Keratinocyte (primary cell): ENCODE measurements at regions not wholly inside any gene's neighbourhood (a gene's known extent, or its start where the extent isn't known, plus 50 kb on each side); places are given as distances from the start of the nearest gene placed in this dataset.

Experiments used
- DNase-seq: peaks from one replicate; pipeline ENCODE4 v3.0.0-alpha.2; 2011; ENCODE audit warnings: low read depth, missing footprints, low spot score
- FAIRE-seq: peaks from 2 replicates; lab custom pipeline; 2011; peaks lifted over from hg19 to GRCh38; lab: Jason Lieb, UNC
- H2AFZ ChIP-seq: 2 replicates; pipeline ENCODE4 v1.6.0; 2012; ENCODE audit warnings: low read length, control low read depth, inconsistent platforms; ENCODE audit not compliant: control insufficient read depth
- H3K27ac ChIP-seq: 2 replicates; pipeline ENCODE4 v1.5.1; 2011; ENCODE audit warnings: low read length; ENCODE audit not compliant: control insufficient read depth, insufficient read depth
- H3K27me3 ChIP-seq: 3 replicates; pipeline ENCODE4 v1.6.0; 2011; ENCODE audit warnings: low read length; ENCODE audit not compliant: control insufficient read depth, insufficient read depth; ENCODE audit errors: extremely low read depth
- H3K36me3 ChIP-seq, 2 experiments: 2 replicates in 1 of 2; 3 replicates in 1 of 2; pipeline ENCODE4 v1.5.1; 2011; ENCODE audit warnings: low read length in 2 of 2, mild to moderate bottlenecking in 1 of 2; ENCODE audit not compliant: control insufficient read depth in 2 of 2, insufficient read depth in 2 of 2; ENCODE audit errors: extremely low read depth in 1 of 2
- H3K4me1 ChIP-seq: 3 replicates; pipeline ENCODE4 v1.5.1; 2011; ENCODE audit warnings: low read length; ENCODE audit not compliant: control insufficient read depth, insufficient read depth; ENCODE audit errors: extremely low read depth
- H3K4me2 ChIP-seq: 3 replicates; pipeline ENCODE4 v1.6.0; 2011; ENCODE audit warnings: low read depth, low read length; ENCODE audit not compliant: control insufficient read depth, insufficient read depth; ENCODE audit errors: extremely low read depth
- H3K4me3 ChIP-seq, 3 experiments: fragments of 200-600 bp in 1 of 3; sonication (generic) in 1 of 3; 2 replicates in 2 of 3; 3 replicates in 1 of 3; pipeline ENCODE4 v1.5.1; 2011 to 2016; ENCODE audit warnings: low read length in 3 of 3, mild to moderate bottlenecking in 3 of 3, control low read depth in 2 of 3, inconsistent platforms in 1 of 3, low read depth in 1 of 3, mixed read lengths in 1 of 3, mixed run types in 1 of 3, moderate library complexity in 1 of 3; ENCODE audit not compliant: control insufficient read depth in 2 of 3, insufficient read depth in 2 of 3; ENCODE audit errors: extremely low read depth in 1 of 3
- H3K79me2 ChIP-seq: 2 replicates; pipeline ENCODE4 v1.6.0; 2012; ENCODE audit warnings: low read length; ENCODE audit not compliant: control insufficient read depth, insufficient read depth
- H3K9ac ChIP-seq: 3 replicates; pipeline ENCODE4 v1.6.0; 2011; ENCODE audit warnings: low read length; ENCODE audit not compliant: control insufficient read depth, insufficient read depth; ENCODE audit errors: extremely low read depth
- H3K9me1 ChIP-seq: 3 replicates; pipeline ENCODE4 v1.6.0; 2011; ENCODE audit warnings: low read length; ENCODE audit not compliant: control insufficient read depth, insufficient read depth; ENCODE audit errors: extremely low read depth
- H3K9me3 ChIP-seq: 2 replicates; pipeline ENCODE4 v1.5.1; 2012; ENCODE audit warnings: low read depth, low read length; ENCODE audit not compliant: control insufficient read depth
- H4K20me1 ChIP-seq: 3 replicates; pipeline ENCODE4 v1.6.0; 2011; ENCODE audit warnings: low read length; ENCODE audit not compliant: control insufficient read depth, insufficient read depth; ENCODE audit errors: extremely low read depth
- EZH2 ChIP-seq: IDR thresholded peaks from one replicate; pipeline ENCODE4 v1.6.1; 2012; ENCODE audit warnings: inconsistent platforms, mild to moderate bottlenecking, low read length, moderate library complexity
- dilution Hi-C: fragments of 300-500 bp; cut with MboI; formaldehyde crosslinking; loops from one replicate; pipeline ENCODE4 v1.7.0; 2020; ENCODE audit warnings: low sequenced_read_pairs; ENCODE audit not compliant: extremely low pct_ligation_motif_present
- TF ChIP-seq, protein P1 (sequence below), 3 experiments: IDR thresholded peaks in 1 of 3; conservative IDR thresholded peaks in 1 of 3; optimal IDR thresholded peaks in 1 of 3; 2 replicates in 2 of 3; 3 replicates in 1 of 3; pipeline versions ENCODE3 to v1.5.1; 2011; ENCODE audit warnings: low read length in 3 of 3, mild to moderate bottlenecking in 3 of 3, moderate library complexity in 2 of 3, control low read depth in 1 of 3, inconsistent platforms in 1 of 3; ENCODE audit not compliant: insufficient read depth in 2 of 3; ENCODE audit errors: extremely low read depth in 1 of 3

DNA sequence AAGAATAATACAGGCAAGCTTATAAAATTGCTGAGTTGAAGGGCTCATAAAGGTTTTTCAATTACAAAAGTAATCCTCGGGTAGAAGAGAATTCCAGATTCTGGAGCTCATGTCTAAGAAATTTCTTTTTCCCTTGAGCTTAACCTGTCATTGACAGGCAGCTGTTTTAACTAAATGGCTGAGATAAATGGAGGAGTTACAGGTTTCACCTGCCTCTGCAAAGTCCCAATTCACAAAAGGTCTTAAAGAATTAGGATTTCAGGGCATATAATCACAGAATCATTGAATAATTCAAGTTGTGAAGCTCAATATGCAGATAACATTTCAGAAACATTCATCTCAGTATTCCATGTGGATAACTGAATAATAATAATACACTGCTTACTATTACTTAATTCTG, 660.1 kb upstream of the NRSN1 start:
- Histone ChIP-seq H2AFZ (no peak overlapping the region), H3K9me1 (no peaks in the 10 kb centered on the region), H3K36me3 (no peaks in the 10 kb centered on the region), H3K27ac (no peak overlapping the region), H3K4me2 (no peak overlapping the region), H3K9ac (no peak overlapping the region), H3K4me3 (no peak overlapping the region), H3K27me3 (no peaks in the 10 kb centered on the region), H3K9me3 (no peaks in the 10 kb centered on the region), H4K20me1 (no peaks in the 10 kb centered on the region), H3K79me2 (no peaks in the 10 kb centered on the region), H3K4me1 (no peaks in the 10 kb centered on the region)
- DNase-seq (no peak), FAIRE-seq (no peak)
- TF ChIP-seq EZH2: no peak
- TF ChIP-seq, protein P1, sequence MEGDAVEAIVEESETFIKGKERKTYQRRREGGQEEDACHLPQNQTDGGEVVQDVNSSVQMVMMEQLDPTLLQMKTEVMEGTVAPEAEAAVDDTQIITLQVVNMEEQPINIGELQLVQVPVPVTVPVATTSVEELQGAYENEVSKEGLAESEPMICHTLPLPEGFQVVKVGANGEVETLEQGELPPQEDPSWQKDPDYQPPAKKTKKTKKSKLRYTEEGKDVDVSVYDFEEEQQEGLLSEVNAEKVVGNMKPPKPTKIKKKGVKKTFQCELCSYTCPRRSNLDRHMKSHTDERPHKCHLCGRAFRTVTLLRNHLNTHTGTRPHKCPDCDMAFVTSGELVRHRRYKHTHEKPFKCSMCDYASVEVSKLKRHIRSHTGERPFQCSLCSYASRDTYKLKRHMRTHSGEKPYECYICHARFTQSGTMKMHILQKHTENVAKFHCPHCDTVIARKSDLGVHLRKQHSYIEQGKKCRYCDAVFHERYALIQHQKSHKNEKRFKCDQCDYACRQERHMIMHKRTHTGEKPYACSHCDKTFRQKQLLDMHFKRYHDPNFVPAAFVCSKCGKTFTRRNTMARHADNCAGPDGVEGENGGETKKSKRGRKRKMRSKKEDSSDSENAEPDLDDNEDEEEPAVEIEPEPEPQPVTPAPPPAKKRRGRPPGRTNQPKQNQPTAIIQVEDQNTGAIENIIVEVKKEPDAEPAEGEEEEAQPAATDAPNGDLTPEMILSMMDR (optimal IDR thresholded peaks at IDR 0.05 in 1 of 3, IDR thresholded peaks at IDR 0.05 in 1 of 3, conservative IDR thresholded peaks at IDR 0.05 in 1 of 3; ENCODE audit: extremely low read depth in 1 of 3, insufficient read depth in 2 of 3, low read length in 3 of 3): no peak
- dilution Hi-C loops: no loop called here

DNA sequence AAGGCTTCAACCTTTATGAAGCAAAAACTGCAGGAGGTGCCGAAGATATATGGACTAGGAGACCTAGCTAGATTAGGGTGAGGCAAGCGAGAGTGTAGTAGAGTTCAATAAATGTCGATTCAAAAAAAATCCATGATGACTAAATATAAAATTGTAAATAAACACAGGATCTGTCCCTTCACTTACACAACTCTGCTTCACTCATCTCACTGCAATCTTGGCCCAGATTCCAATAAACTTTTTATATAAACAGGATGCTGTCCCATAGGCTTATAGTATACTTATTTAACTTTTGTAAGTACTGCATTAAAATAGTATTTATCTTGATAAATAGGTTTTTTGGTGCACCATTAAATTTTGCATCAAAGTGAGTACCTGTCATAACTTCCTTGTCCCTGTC, 648.4 kb upstream of the NRSN1 start:
- H3K27me3 ChIP-seq: no peaks in the 10 kb centered on the region
- DNase-seq (no peak), FAIRE-seq (no peak)
- H3K4me3 ChIP-seq: no peak overlapping the region
- no peak for TF ChIP-seq EZH2
- TF ChIP-seq, protein P1 (optimal IDR thresholded peaks at IDR 0.05 in 1 of 3, IDR thresholded peaks at IDR 0.05 in 1 of 3, conservative IDR thresholded peaks at IDR 0.05 in 1 of 3; ENCODE audit: extremely low read depth in 1 of 3, insufficient read depth in 2 of 3, low read length in 3 of 3): no peak
- no peaks in the 10 kb centered on the region for H3K9me3 ChIP-seq
- H3K9ac ChIP-seq: no peak overlapping the region
- no peaks in the 10 kb centered on the region for H3K79me2 ChIP-seq
- no peaks in the 10 kb centered on the region for H4K20me1 ChIP-seq
- dilution Hi-C loops: no loop called here
- H3K9me1 ChIP-seq: no peaks in the 10 kb centered on the region
- no peaks in the 10 kb centered on the region for H3K4me1 ChIP-seq
- H3K36me3 ChIP-seq: no peaks in the 10 kb centered on the region
- H3K27ac ChIP-seq: no peak overlapping the region
- H2AFZ ChIP-seq: no peak overlapping the region
- no peak overlapping the region for H3K4me2 ChIP-seq
